MCF 10A (cell line): ENCODE measurements at regions not wholly inside any gene's neighbourhood (a gene's known extent, or its start where the extent isn't known, plus 50 kb on each side); places are given as distances from the start of the nearest gene placed in this dataset.

Experiments used
- BruUV-seq: library from RNA; stranded (reverse); fragments of 400-500 nt; replicated peaks from 2 replicates; lab custom pipeline; 2021; lab: Mats Ljungman, UMichigan
- CTCF ChIA-PET: fragments of 300-600 bp; sonication (Branson Sonifier 250); formaldehyde crosslinking; extraction: SDS; loops from one replicate; lab custom pipeline; 2021; ENCODE audit warnings: antibody characterized with exemption, inconsistent platforms; lab: Yijun Ruan, JAX
- POLR2A ChIA-PET: fragments of 300-600, 350-650 bp; sonication (Branson Sonifier 250); formaldehyde crosslinking; extraction: SDS; loops from one replicate; lab custom pipeline; 2020; ENCODE audit warnings: antibody characterized with exemption, inconsistent platforms; lab: Yijun Ruan, JAX
- DNase-seq: peaks from one replicate; pipeline ENCODE4 v3.0.0-alpha.2; 2018; ENCODE audit not compliant: unreplicated experiment
- H3K27ac Mint-ChIP-seq: one replicate; pipeline ENCODE4 v1.8.0; 2022; ENCODE audit warnings: mild to moderate bottlenecking, low read depth, mixed read lengths; ENCODE audit not compliant: unreplicated experiment
- H3K27me3 Mint-ChIP-seq: one replicate; pipeline ENCODE4 v1.8.0; 2022; ENCODE audit warnings: mixed read lengths; ENCODE audit not compliant: insufficient read depth, unreplicated experiment
- H3K36me3 Mint-ChIP-seq: one replicate; pipeline ENCODE4 v1.8.0; 2022; ENCODE audit warnings: mild to moderate bottlenecking, moderate library complexity, mixed read lengths; ENCODE audit not compliant: insufficient read depth, unreplicated experiment
- H3K4me1 Mint-ChIP-seq: one replicate; pipeline ENCODE4 v1.8.0; 2022; ENCODE audit warnings: mixed read lengths; ENCODE audit not compliant: insufficient read depth, unreplicated experiment
- H3K4me3 Mint-ChIP-seq: one replicate; pipeline ENCODE4 v1.8.0; 2022; ENCODE audit warnings: mild to moderate bottlenecking, moderate library complexity, mixed read lengths; ENCODE audit not compliant: unreplicated experiment
- H3K9me3 Mint-ChIP-seq: one replicate; pipeline ENCODE4 v1.8.0; 2022; ENCODE audit warnings: mixed read lengths; ENCODE audit not compliant: unreplicated experiment
- intact Hi-C: fragments of 100-400 bp; cut with micrococcal nuclease; formaldehyde crosslinking; loops from 2 replicates; pipeline ENCODE4 v1.14.1; 2022
- TF ChIP-seq, protein P1 (sequence below): fragments of 200-600 bp; IDR thresholded peaks from one replicate; pipeline ENCODE4 v1.8.0; 2022; ENCODE audit warnings: antibody characterized with exemption, mild to moderate bottlenecking; ENCODE audit not compliant: unreplicated experiment

- no peak for DNase-seq
- Mint-ChIP-seq H3K4me3 (no peak overlapping the region), H3K36me3 (no peaks in the 10 kb centered on the region), H3K4me1 (peaks cover 1% of the 10 kb centered on the region), H3K9me3 (no peaks in the 10 kb centered on the region), H3K27ac (no peak overlapping the region), H3K27me3 (no peaks in the 10 kb centered on the region)
- no TSS peak for BruUV-seq
- TF ChIP-seq, protein P1, sequence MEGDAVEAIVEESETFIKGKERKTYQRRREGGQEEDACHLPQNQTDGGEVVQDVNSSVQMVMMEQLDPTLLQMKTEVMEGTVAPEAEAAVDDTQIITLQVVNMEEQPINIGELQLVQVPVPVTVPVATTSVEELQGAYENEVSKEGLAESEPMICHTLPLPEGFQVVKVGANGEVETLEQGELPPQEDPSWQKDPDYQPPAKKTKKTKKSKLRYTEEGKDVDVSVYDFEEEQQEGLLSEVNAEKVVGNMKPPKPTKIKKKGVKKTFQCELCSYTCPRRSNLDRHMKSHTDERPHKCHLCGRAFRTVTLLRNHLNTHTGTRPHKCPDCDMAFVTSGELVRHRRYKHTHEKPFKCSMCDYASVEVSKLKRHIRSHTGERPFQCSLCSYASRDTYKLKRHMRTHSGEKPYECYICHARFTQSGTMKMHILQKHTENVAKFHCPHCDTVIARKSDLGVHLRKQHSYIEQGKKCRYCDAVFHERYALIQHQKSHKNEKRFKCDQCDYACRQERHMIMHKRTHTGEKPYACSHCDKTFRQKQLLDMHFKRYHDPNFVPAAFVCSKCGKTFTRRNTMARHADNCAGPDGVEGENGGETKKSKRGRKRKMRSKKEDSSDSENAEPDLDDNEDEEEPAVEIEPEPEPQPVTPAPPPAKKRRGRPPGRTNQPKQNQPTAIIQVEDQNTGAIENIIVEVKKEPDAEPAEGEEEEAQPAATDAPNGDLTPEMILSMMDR, result no peak
- ChIA-PET POLR2A (interaction anchor here (0.8 kb wide), 1 partner anchor 850 kb away, joined by 3 read pairs; no protein-coding TSS in a partner anchor), CTCF (interaction anchor here (0.6 to 0.9 kb wide), 2 partner anchors 55 to 1222 kb away, joined by 3 to 4 read pairs; no protein-coding TSS in a partner anchor)
- intact Hi-C loops, result loop anchor here (5.0 kb wide), 1 partner anchor 499 kb away; no protein-coding TSS in a partner anchor
Observed at GRCh38 chr11:36948460-36949127, 350.6 kb upstream of the RAG2 start.

DNA sequence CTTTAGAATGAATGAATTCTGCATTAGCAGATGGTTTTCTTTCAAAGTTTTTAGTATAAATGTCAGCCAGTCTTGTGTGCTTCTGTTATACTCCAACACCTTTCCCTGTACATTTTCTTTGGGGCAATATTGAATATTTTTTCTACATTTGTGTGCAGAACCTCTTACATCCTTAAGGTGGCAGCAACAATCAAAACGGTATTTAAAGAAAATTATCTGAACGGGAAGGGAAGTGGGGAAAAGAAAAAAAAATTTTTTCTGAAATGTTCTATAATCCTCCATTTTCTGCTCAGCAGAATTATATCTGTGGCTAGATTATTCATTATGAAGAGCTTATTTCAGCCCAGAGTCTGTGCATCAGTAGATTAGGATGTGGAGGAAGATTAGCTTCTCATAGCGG lies 347.3 kb upstream of the RAG2 start:
- peak; percentile 13 for DNase-seq
- TF ChIP-seq, protein P1, result peak; percentile 42
- no TSS peak for BruUV-seq
- H3K36me3 Mint-ChIP-seq, result no peaks in the 10 kb centered on the region
- H3K27me3 Mint-ChIP-seq, result no peaks in the 10 kb centered on the region
- ChIA-PET POLR2A (interaction anchor here (0.6 kb wide), 1 partner anchor 112 kb away, joined by 4 read pairs; no protein-coding TSS in a partner anchor), CTCF (interaction anchor here (0.5 to 2.0 kb wide), 19 partner anchors 8 to 1214 kb away, joined by 3 to 8 read pairs (median 4); no protein-coding TSS in a partner anchor)
- H3K4me3 Mint-ChIP-seq, result no peak overlapping the region
- intact Hi-C loops, result loop anchor here (5.0 kb wide), 1 partner anchor 502 kb away; no protein-coding TSS in a partner anchor
- no peaks in the 10 kb centered on the region for H3K9me3 Mint-ChIP-seq
- no peaks in the 10 kb centered on the region for H3K4me1 Mint-ChIP-seq
- no peak overlapping the region for H3K27ac Mint-ChIP-seq

- no TSS peak for BruUV-seq
- Mint-ChIP-seq H3K27me3 (no peaks in the 10 kb centered on the region), H3K4me3 (no peak overlapping the region), H3K9me3 (no peaks in the 10 kb centered on the region), H3K36me3 (no peaks in the 10 kb centered on the region), H3K27ac (no peak overlapping the region), H3K4me1 (no peaks in the 10 kb centered on the region)
- ChIA-PET CTCF (interaction anchor here (0.7 kb wide), 1 partner anchor 11 kb away, joined by 3 read pairs; no protein-coding TSS in a partner anchor), POLR2A (no interaction called here)
- DNase-seq, result no peak
- TF ChIP-seq, protein P1, result no peak
- intact Hi-C loops, result no loop called here
Observed at GRCh38 chr11:36933481-36933880, 335.4 kb upstream of the RAG2 start.

- CTCF ChIA-PET, result no interaction called here
- Mint-ChIP-seq H3K4me1 (no peaks in the 10 kb centered on the region), H3K27me3 (no peaks in the 10 kb centered on the region), H3K36me3 (no peaks in the 10 kb centered on the region), H3K9me3 (no peaks in the 10 kb centered on the region), H3K4me3 (no peak overlapping the region), H3K27ac (no peak overlapping the region)
- POLR2A ChIA-PET, result no interaction called here
- intact Hi-C loops, result no loop called here
- no peak for DNase-seq
- TF ChIP-seq, protein P1, result no peak
- BruUV-seq, result no TSS peak
Observed at GRCh38 chr11:36931139-36931538, 333.1 kb upstream of the RAG2 start.
